ENCODE measurements at regions not wholly inside any gene's neighbourhood (a gene's known extent, or its start where the extent isn't known, plus 50 kb on each side); places are given as distances from the start of the nearest gene placed in this dataset.

DNA sequence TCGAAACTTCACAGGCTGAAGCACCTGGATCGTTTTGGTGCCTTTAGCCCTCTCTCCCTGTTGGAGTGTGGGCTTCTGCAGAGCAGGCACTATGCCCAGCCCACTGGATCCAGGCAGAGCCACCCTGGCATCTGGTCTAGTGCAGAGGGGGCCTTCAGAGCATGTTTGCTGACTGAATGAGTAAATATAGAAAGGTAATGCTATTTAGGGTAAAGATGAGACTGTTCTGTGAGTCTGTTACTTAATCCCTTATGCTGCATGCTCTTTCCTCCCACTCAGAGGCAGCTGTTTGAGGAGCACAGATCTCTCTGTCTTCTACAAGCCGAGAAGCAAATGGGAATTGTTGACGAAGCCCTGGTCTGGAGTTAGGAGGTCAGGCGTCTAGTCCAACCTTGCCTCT, 130.2 kb downstream of the RGPD3 start:
- TF ChIP-seq, protein P1, sequence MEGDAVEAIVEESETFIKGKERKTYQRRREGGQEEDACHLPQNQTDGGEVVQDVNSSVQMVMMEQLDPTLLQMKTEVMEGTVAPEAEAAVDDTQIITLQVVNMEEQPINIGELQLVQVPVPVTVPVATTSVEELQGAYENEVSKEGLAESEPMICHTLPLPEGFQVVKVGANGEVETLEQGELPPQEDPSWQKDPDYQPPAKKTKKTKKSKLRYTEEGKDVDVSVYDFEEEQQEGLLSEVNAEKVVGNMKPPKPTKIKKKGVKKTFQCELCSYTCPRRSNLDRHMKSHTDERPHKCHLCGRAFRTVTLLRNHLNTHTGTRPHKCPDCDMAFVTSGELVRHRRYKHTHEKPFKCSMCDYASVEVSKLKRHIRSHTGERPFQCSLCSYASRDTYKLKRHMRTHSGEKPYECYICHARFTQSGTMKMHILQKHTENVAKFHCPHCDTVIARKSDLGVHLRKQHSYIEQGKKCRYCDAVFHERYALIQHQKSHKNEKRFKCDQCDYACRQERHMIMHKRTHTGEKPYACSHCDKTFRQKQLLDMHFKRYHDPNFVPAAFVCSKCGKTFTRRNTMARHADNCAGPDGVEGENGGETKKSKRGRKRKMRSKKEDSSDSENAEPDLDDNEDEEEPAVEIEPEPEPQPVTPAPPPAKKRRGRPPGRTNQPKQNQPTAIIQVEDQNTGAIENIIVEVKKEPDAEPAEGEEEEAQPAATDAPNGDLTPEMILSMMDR (IDR thresholded peaks at IDR 0.05; ENCODE audit: control extremely low read depth in 1 of 3, insufficient read depth in 1 of 3, low read depth in 1 of 3, low read length in 3 of 3): no peak
- TF ChIP-seq, protein P2, sequence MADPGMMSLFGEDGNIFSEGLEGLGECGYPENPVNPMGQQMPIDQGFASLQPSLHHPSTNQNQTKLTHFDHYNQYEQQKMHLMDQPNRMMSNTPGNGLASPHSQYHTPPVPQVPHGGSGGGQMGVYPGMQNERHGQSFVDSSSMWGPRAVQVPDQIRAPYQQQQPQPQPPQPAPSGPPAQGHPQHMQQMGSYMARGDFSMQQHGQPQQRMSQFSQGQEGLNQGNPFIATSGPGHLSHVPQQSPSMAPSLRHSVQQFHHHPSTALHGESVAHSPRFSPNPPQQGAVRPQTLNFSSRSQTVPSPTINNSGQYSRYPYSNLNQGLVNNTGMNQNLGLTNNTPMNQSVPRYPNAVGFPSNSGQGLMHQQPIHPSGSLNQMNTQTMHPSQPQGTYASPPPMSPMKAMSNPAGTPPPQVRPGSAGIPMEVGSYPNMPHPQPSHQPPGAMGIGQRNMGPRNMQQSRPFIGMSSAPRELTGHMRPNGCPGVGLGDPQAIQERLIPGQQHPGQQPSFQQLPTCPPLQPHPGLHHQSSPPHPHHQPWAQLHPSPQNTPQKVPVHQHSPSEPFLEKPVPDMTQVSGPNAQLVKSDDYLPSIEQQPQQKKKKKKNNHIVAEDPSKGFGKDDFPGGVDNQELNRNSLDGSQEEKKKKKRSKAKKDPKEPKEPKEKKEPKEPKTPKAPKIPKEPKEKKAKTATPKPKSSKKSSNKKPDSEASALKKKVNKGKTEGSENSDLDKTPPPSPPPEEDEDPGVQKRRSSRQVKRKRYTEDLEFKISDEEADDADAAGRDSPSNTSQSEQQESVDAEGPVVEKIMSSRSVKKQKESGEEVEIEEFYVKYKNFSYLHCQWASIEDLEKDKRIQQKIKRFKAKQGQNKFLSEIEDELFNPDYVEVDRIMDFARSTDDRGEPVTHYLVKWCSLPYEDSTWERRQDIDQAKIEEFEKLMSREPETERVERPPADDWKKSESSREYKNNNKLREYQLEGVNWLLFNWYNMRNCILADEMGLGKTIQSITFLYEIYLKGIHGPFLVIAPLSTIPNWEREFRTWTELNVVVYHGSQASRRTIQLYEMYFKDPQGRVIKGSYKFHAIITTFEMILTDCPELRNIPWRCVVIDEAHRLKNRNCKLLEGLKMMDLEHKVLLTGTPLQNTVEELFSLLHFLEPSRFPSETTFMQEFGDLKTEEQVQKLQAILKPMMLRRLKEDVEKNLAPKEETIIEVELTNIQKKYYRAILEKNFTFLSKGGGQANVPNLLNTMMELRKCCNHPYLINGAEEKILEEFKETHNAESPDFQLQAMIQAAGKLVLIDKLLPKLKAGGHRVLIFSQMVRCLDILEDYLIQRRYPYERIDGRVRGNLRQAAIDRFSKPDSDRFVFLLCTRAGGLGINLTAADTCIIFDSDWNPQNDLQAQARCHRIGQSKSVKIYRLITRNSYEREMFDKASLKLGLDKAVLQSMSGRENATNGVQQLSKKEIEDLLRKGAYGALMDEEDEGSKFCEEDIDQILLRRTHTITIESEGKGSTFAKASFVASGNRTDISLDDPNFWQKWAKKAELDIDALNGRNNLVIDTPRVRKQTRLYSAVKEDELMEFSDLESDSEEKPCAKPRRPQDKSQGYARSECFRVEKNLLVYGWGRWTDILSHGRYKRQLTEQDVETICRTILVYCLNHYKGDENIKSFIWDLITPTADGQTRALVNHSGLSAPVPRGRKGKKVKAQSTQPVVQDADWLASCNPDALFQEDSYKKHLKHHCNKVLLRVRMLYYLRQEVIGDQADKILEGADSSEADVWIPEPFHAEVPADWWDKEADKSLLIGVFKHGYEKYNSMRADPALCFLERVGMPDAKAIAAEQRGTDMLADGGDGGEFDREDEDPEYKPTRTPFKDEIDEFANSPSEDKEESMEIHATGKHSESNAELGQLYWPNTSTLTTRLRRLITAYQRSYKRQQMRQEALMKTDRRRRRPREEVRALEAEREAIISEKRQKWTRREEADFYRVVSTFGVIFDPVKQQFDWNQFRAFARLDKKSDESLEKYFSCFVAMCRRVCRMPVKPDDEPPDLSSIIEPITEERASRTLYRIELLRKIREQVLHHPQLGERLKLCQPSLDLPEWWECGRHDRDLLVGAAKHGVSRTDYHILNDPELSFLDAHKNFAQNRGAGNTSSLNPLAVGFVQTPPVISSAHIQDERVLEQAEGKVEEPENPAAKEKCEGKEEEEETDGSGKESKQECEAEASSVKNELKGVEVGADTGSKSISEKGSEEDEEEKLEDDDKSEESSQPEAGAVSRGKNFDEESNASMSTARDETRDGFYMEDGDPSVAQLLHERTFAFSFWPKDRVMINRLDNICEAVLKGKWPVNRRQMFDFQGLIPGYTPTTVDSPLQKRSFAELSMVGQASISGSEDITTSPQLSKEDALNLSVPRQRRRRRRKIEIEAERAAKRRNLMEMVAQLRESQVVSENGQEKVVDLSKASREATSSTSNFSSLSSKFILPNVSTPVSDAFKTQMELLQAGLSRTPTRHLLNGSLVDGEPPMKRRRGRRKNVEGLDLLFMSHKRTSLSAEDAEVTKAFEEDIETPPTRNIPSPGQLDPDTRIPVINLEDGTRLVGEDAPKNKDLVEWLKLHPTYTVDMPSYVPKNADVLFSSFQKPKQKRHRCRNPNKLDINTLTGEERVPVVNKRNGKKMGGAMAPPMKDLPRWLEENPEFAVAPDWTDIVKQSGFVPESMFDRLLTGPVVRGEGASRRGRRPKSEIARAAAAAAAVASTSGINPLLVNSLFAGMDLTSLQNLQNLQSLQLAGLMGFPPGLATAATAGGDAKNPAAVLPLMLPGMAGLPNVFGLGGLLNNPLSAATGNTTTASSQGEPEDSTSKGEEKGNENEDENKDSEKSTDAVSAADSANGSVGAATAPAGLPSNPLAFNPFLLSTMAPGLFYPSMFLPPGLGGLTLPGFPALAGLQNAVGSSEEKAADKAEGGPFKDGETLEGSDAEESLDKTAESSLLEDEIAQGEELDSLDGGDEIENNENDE (IDR thresholded peaks at IDR 0.05; ENCODE audit: insufficient replicate concordance, low read length): no peak
- TF ChIP-seq SP1 (IDR thresholded peaks at IDR 0.05; ENCODE audit: low read depth, low read length): no peak
